SKM-1 (cell line): ENCODE measurements at regions not wholly inside any gene's neighbourhood (a gene's known extent, or its start where the extent isn't known, plus 50 kb on each side); places are given as distances from the start of the nearest gene placed in this dataset.

Source experiments
- DNase-seq: peaks from one replicate; lab custom pipeline; 2025; ENCODE audit not compliant: unreplicated experiment; lab: John Stamatoyannopoulos, UW

DNA sequence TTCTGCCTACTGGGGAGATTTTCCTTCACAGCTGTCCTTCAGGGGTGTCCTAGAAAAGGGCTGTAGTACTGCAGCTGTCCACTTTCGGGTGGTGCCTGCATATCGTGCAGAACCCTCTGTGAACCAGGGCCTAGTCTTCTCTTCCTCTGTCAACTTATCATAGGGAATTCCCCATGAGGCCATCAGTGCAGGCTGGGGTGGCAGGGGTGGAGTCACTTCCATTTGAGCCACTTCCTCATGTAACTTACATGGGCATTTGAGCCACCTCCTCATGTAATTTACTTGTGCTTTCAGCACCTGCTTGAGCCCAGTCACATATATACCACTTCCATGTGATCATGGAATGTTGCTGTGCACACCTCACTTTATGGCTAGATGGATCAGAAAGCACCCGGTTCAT is 742.0 kb upstream of the RGMB start:
- DNase-seq = no peak

DNA sequence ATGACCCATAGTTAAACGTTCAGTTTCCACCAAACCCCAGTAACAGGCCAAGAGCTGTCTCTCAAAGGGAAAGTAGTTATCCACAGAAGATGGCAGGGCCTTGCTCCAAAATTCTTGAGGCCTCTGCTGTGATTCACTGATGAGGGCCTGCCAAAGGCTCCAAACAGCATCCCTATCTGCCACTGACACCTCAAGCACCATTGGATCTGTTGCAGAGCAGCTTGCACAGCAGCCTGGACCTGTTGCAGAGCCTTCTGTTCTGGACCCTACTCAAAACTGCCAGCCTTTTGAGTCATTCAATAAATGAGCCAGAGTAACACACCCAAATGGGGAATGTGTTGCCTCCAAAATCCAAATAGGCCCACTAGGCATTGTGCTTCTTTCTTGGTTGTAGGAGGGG is 741.5 kb upstream of the RGMB start:
- DNase-seq = no peak

DNA sequence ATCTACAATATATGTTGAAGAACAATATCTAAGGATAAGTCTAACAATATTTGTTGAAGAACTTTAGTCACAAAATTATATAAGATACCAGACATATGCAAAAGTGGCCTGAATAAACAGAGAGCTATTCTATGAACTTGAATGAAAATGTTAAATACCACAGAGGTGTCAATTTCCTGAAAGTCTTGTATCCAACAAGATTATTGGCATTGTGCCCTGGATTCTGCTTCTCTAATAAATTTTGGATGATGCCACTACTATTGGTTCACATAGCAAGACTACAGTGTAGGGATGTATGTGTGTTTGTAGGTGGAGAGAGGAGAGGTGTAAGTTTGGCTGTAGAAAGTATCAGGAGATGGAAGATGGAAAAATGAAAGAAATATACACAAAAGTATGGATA is 731.8 kb upstream of the RGMB start:
- DNase-seq = no peak

DNA sequence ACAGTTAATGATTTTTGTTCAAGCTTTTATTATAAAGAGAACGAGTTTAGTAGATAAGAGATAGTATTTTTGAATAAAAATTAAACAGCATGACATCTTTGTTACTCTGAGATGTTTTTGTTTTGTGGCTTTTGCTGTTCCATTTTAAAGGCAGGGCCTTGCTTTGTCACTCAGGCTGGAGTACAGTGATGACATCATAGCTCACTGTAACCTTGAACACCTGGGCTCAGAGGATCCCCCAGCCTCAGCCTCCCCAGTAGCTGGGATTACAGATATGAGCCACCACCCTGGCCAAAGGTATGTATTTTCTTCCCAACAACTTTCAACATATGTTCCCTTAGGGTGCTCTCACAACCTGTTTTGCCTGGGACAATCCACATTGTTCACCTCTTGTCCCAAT is 730.9 kb upstream of the RGMB start:
- no peak for DNase-seq

DNA sequence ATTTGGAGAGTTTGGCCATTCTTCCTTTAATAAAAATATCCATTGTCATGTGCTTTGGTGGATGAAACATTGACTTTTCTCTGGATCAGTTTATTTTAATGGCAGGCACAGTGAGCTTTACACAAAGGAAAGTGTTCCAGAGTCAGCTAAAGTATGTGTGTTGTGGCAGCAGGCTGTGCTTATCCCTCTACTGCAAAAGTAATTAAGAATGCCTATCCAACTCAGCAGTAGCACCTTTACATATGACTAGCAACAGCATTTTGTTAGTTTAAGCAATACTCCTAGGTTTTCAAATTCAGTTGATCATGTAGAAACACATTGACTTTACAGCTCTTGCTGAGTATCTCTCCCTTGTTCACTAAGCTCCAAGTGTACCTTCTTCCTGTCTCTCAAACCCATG is 730.5 kb upstream of the RGMB start:
- no peak for DNase-seq

DNA sequence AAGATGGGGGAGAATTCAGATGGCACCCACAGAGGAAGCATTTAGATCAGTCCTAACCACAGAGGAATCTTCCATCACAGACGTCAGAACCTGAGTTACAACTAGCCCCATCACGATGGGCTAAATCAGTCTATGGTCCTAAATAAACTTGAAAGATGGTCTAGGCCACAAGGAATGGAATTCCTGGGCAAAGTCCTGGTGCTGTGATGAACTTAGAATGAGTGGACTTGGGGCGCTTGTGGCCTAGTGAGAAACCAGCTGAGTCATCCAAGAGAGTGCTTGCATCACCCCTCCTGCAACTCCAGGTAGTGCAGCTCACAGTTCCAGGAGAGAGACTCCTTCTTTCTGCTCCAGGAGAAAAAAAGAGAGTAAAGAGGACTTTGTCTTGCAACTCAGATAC is 722.9 kb upstream of the RGMB start:
- no peak for DNase-seq

DNA sequence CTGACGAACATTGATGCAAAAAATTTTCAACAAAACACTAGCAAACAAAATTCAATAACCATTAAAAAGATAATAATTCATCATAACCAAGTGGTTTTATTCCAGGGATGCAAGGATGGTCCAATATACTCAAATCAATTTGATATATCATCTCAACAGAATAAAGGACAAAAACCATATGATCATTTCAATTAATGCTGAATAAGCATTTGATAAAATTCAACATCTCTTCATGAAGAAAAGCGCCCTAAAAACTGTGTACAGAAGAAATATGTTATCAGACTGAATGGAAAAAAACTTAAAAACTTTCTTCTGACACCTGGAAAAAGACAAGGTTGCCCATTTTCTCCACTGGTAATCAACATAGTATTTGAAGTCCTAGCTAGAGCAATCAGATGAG is 720.3 kb upstream of the RGMB start:
- no peak for DNase-seq

DNA sequence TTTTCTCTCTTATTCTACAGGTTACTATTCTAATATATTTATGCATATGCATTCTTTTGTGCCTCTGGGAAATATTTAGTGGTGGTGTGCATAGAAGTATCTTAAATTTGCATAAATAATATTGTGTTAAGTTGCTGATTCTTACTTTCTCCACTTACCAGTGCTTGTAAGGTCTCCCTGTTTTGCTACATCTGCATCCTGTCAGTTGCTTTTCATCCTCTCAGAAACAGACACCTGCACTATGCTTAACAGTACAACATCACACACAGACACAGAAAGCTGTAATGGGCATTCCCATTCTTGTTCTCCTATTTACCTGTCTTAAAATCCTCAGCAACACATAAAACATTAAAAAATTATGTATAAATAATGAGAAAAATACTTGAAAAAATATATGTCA is 713.3 kb upstream of the RGMB start:
- DNase-seq = no peak

DNA sequence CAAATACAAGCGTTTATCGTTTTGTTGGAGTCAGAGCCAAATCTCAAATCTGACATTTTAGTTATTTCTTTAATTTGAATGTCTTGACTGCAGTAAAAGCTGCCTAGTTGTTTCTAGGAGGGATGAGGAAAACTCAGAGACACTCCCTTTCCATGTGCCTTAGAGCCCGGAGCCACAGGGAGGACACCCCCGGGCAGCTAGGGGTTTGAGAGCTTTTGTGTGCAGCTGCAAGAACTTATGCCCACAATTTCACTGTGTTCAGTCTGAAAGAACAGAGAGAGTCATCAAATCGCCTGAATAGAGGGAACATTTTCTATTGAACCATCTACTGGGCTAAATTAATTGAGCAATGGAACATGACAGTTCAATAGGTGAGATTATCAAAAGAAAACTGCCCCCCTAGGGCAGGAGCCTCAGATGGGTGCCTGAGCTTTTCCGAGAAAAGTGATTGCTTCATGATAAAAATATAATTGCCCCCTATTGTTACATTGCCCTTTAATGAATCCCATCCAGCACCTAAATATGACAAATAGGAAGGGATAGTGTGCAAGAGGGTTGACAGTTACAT is 709.3 kb upstream of the RGMB start:
- DNase-seq = no peak

DNA sequence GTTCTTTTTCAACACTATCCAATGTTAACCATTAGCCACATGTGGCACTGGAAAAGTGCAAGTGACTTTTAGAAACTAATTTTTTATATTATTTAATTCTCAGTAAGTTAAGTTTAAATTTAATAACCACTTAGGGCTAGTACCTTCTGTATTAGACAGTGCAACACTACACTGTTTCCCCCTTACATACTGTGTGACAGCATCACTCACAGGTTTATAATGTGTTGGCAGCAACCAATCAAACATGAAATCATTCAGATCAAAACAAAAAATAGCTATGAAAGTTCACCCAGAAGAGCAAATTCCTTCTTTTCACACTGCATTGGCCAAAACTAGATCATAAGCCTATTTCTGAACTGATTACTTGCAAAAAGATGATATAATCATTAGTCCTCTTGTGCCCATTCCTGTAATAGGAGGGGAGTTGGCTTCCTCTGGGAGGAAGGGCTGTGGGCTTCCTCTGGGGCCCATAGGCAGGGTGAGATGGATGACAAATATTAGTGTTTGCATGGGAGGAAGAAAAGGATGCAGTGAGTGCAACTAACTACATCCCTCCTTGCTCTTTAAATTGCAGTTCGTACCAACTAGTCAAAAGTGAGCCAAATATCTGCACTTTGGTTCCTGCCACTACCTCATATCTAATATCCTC is 708.1 kb upstream of the RGMB start:
- DNase-seq = no peak

DNA sequence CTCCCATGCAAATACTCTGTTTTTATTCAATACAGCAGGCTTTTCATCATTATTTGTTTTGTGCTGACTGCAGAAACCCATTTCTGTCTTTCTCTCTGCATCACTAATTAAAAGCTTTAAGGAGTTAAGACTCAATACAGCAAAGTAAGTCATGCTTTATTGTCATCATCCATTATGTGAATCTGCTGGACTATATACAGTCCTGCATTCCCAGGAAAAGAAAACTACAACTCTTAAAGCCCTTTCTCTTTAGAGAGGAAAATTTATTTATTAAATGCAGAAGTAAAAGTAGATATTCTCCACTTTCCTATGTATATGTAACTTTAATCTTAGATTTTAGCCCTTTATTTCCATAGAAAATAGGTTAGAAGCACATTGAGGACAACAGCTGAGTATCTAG is 706.6 kb upstream of the RGMB start:
- no peak for DNase-seq

DNA sequence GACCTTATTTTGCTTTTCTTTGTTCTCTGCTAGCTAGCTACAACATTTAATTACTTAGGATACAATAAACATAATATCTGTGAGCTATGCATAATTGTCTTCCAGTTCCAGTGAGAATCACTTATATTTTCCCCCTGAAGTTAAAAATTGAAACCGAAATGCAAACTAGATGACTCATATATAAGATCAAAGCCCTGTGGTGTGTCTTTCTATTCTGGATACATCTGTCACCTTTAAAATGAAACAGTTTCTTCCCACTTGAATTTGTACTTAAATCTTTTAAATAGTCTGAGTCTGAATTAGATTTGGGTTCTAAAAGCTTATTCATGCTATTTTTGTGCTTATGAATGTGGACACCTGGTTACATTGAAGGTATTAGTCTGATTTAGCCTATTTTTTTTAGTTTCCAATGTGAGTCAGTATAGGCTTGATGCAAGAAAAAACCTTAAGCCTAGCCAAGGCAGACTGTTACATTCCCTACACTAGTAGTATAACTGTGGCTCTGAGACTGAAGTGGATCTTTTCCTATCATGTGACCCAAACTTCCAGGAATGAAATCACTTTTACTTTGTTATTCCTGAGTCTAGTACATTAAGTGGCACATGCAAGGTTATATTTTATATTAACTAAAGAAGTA is 703.5 kb upstream of the RGMB start:
- DNase-seq = no peak

DNA sequence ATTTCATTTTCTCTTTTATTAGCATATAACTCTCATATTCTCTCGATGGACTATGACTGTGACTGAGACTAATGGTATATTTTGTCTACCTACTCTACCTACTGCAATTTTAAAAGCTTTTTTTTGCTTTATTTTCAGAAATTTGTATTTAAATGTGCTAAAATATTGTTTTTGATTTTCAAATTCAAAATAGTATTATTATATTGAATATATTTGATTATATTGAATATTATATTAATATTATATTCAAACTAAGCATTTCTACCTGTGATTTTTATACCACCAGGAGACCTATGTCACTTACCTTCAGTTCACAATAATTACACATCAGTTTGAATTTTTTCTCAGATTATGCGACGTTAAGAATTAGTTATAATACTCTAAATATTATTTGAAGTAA is 700.5 kb upstream of the RGMB start:
- DNase-seq = no peak

DNA sequence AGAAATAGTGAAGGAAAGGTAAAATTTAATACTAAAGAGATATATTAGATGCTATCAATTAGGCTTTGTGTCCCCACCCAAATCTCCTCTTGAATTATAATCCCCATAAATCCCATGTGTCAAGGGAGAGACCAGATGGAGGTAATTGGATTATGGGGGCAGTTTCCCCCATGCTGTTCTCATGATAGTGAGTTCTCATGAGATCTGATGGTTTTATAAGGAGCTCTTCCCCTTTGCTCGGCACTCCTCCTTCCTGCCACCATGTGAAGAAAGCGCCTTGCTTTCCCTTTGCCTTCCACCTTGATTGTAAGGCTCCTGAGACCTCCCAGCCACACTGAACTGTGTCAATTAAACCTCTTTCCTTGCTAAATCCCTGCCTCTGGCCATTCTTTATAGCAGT is 697.0 kb upstream of the RGMB start:
- DNase-seq = no peak

DNA sequence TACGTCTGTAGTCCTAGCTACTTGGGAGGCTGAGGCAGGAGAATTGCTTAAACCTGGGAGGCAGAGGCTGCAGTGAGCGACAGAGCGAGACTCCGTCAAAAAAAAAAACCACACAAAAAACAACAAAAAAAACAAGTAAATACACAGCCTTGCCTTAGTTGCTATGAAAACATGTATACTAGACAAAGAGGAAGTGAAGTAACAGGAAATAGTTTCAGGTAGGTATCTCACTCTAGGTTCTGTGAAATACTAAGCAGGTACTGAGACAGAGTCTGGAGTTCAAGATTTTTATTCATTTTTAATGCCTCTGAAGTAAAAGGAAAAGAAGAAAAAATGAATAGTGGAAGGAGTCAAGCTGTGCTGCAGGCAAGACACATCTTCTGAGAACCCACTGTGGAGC is 687.9 kb upstream of the RGMB start:
- no peak for DNase-seq

DNA sequence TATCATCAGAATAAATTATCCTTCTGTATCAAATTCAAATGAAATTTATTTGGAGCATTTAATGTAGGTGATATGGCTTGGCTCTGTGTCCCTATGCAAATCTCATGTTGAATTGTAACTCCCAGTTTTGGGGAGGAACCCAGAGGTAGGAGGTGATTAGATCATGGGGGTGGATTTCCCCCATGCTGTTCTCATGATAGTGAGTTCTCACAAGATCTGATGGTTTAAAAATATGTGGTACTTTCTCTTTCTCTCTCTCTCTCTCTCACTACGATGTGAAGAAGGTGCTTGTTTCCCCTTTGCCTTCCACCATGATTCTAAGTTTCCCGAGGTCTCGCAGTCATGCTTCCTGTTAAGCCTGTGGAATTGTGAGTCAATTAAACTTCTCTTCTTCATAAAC is 678.4 kb upstream of the RGMB start:
- no peak for DNase-seq

DNA sequence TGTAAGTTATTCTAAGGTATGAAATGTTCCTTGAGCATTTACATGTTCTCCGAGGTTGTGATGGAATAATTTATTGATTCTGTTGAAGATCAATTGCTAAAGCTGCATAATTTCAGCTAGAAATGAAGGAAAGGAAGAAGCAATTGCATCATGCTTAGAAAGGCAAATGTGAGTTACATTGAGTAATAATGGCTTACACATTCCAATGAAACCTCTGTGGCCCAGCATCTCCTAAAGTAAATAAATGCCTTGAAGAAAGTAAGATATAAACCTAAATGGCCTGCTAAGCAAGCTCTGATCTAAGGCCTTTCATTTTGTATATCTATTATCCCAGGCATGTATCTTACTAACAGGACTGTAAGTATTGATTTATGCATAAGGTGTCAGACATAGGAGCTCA is 677.3 kb upstream of the RGMB start:
- no peak for DNase-seq

DNA sequence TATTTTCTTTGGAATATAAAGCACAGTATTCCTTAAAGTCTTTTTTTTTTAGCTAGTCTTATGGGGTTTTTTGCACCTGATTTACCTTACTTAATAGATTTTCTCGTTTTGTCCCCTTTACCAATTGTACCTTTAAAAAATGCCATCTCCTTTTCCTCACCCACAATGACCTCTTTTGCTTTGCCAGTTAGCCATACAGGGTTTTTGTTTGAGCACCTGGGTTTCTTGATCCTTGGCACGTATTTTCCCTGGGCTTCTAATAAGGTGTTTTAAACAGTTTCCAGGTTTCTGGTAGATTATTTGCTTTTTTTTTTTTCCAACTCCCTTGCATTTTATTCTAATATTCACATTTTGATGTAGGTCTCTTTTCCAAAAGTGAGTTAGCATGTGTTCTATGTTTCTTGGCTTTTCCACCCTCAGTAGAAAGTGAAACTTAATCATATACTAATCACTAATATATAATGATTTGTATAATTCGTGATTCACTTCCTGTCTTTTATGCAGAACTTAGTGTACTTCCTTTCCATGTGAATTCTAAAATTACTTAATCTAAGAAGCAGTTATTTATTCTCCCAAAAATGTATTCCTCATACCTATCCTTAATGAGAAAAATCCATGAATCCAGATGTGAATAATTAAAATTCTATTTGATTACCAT is 673.9 kb upstream of the RGMB start:
- DNase-seq = no peak

DNA sequence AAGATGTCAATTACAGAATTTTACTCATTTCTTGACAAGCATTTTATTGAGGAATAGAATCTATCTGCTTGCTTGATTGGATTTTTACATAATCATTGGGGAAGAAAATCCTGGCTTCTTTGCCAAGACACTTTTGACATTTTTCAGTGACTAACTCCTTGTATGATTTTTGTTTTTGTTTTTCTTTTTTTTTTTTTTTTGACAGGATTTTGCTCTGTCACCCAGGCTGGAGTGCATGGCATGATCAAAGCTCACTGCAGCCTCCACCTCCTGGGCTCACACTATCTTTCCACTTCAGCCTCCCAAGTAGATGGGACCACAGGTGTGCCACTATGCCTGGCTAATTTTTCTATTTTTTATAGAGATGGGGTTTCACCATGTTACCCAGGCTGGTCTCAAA is 672.3 kb upstream of the RGMB start:
- DNase-seq = no peak

DNA sequence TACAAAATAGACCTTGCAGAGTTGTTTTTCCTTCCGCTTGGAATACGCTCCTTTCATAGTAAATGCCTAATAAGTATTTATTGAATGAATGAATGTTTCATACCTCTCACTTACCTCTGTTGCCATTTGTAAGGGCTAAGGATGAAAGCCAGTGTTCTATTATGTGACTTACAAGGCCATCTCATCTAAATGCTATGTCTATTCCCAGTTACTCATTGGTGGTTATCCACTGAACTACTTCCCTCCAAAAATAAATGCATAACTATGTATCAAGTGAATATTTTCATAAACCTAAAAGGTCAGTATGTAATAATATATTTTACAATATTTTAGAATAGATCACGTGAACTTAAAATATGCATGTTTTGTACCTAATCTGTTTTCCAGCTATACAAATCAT is 670.5 kb upstream of the RGMB start:
- no peak for DNase-seq

DNA sequence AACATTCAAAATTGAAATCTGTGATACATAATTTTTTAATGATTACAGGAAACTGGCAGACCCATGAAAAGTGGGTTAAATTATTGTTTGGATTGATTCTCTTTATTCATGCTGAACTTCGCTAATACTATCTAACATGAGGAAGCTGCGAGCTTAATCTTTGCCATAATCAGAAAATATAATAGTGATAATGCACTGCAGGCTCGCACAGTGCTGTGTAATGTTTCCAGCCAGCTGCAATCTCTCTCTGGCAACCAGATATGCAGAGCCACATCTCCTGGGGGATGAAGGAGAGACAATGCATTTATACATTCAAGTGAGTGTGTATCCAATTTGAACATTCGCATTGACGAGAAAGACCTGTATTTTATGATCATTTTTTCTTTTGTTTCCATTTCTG is 669.7 kb upstream of the RGMB start:
- DNase-seq = no peak

DNA sequence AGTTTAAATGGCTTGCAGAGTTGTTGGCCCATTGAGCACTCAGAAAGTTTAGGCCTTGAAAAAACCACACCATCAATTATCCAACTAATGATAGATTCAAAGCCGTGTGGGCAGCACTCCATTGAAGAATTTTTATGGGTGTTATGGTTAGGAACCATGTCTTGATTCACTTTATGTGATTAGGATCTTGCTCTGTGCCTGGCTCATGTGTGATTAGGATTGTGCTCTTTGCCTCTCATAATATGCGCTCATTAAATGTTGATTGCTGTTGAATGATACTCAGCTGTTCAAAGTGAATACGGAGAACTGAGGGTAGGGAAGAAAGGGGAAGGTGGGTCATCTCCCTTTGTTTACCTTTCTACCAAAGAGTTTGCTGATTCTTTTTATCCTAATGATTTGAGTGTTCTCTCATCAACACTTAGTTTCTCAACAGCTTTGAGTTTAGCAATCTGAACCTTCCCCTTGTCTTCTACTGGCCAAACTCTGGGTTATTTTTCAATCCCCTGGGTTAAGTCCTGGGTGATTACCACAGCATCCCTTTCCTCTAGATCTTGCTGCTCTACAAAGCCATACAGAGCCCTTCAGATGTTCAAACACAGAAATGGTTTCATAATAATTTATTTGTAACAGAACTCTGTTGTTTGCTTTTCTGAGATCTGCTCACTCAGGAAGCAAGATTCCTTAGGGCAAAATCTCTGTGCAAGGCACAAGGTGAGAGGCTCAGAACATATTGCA is 668.8 kb upstream of the RGMB start:
- no peak for DNase-seq
